Upper lobe of left lung (tissue), 6 donors: ENCODE measurements at regions not wholly inside any gene's neighbourhood (a gene's known extent, or its start where the extent isn't known, plus 50 kb on each side); places are given as distances from the start of the nearest gene placed in this dataset.

Experiments
- ATAC-seq, 2 donors: fragments of 200-7000 bp; cut with Tn5 transposase; one replicate each; pipeline ENCODE4 v1.9.1; 2022; ENCODE audit warnings: mild to moderate bottlenecking in 2 of 2, moderate library complexity in 2 of 2; ENCODE audit not compliant: low FRiP score in 2 of 2
- DNase-seq, 2 donors: peaks; one replicate each; pipeline ENCODE4 v3.0.0-alpha.2; 2019 to 2020
- H3K27ac ChIP-seq, 4 donors: fragments of 200-600 bp; sonication (generic); one replicate each; pipeline ENCODE4 v1.5.1; 2016 to 2019
- H3K27me3 ChIP-seq, 4 donors: fragments of 200-600 bp; sonication (generic); one replicate each; pipeline ENCODE4 v1.5.1; 2017 to 2019
- H3K36me3 ChIP-seq, 4 donors: fragments of 200-600 bp; sonication (generic); one replicate each; pipeline ENCODE4 v1.5.1; 2016 to 2019
- H3K4me1 ChIP-seq, 4 donors: fragments of 200-600 bp; sonication (generic); one replicate each; pipeline ENCODE4 v1.5.1; 2018 to 2019
- H3K4me3 ChIP-seq, 4 donors: fragments of 200-600 bp; sonication (generic); one replicate each; pipeline ENCODE4 v1.5.1; 2017 to 2019; ENCODE audit warnings: mild to moderate bottlenecking in 2 of 4, moderate library complexity in 1 of 4
- H3K9me3 ChIP-seq, 4 donors: fragments of 200-600 bp; sonication (generic); one replicate each; pipeline ENCODE4 v1.5.1; 2018 to 2019
- EP300 ChIP-seq, 4 donors: sonication (generic); formaldehyde crosslinking; IDR thresholded peaks; one replicate each; pipeline ENCODE4 v1.5.1; 2017; ENCODE audit warnings: antibody characterized with exemption in 4 of 4, control low read depth in 2 of 4
- POLR2A ChIP-seq, 4 donors: fragments of 450-650 bp; IDR thresholded peaks; one replicate each; pipeline ENCODE4 v1.5.1; 2016 to 2017; ENCODE audit warnings: antibody characterized with exemption in 4 of 4, mild to moderate bottlenecking in 2 of 4
- POLR2AphosphoS5 ChIP-seq, 2 donors: sonication (generic); formaldehyde crosslinking; IDR thresholded peaks; one replicate each; pipeline ENCODE4 v1.5.1; 2017; ENCODE audit warnings: antibody characterized with exemption in 2 of 2
- WGBS, 2 donors: methylation state at CpG; one replicate each; pipeline ENCODE4 v1.1.5; 2017 to 2018; 5-methylcytosine and 5-hydroxymethylcytosine counted together
- TF ChIP-seq, protein P1 (sequence below), 6 experiments: fragments of 450-650 bp in 4 of 6; fragments of 200-600 bp in 2 of 6; sonication (generic) in 2 of 6; IDR thresholded peaks; one replicate each; pipeline ENCODE4 v1.5.1; 2016 to 2019; ENCODE audit warnings: antibody characterized with exemption in 6 of 6
- donor health status: DM: no; HTN: no; CAD: no; lungs with moderate emphysema.
- donor health status: DM: no; HTN: yes; CAD: no; lungs with severe emphysema.

DNA sequence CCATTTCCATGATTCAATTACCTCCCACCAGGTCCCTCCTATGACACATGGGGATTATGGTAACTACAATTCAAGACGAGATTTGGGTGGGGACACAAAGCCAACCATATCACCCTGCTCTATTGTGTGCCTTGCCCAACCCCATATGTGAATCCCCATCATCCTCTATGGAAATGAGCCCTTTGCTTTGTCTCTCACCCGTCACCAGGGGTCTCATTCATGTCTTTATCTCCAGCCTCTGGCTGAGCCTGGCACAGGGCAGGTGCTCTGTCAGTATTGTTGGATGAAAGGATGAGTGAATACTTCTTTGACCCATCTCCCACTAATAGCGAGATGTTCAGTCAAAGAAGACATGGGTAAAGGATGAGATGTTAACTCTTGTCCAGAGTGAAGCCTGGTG is 116.6 kb upstream of the LGALSL start:
- Histone ChIP-seq H3K36me3 (no peaks in the 10 kb centered on the region), H3K27ac (no peak overlapping the region), H3K4me1 (no peaks in the 10 kb centered on the region), H3K4me3 (no peak overlapping the region), H3K27me3 (no peaks in the 10 kb centered on the region), H3K9me3 (no peaks in the 10 kb centered on the region)
- DNase-seq (no peak), ATAC-seq (no peak)
- 97% methylated on average over 3 of the region's 3 CpGs for WGBS, 2 donors
- no peak for TF ChIP-seq POLR2A (IDR thresholded peaks at IDR 0.05)
- TF ChIP-seq EP300 (IDR thresholded peaks at IDR 0.05), result no peak
- TF ChIP-seq, protein P1, sequence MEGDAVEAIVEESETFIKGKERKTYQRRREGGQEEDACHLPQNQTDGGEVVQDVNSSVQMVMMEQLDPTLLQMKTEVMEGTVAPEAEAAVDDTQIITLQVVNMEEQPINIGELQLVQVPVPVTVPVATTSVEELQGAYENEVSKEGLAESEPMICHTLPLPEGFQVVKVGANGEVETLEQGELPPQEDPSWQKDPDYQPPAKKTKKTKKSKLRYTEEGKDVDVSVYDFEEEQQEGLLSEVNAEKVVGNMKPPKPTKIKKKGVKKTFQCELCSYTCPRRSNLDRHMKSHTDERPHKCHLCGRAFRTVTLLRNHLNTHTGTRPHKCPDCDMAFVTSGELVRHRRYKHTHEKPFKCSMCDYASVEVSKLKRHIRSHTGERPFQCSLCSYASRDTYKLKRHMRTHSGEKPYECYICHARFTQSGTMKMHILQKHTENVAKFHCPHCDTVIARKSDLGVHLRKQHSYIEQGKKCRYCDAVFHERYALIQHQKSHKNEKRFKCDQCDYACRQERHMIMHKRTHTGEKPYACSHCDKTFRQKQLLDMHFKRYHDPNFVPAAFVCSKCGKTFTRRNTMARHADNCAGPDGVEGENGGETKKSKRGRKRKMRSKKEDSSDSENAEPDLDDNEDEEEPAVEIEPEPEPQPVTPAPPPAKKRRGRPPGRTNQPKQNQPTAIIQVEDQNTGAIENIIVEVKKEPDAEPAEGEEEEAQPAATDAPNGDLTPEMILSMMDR (IDR thresholded peaks at IDR 0.05), result no peak
- TF ChIP-seq POLR2AphosphoS5 (IDR thresholded peaks at IDR 0.05), result no peak

DNA sequence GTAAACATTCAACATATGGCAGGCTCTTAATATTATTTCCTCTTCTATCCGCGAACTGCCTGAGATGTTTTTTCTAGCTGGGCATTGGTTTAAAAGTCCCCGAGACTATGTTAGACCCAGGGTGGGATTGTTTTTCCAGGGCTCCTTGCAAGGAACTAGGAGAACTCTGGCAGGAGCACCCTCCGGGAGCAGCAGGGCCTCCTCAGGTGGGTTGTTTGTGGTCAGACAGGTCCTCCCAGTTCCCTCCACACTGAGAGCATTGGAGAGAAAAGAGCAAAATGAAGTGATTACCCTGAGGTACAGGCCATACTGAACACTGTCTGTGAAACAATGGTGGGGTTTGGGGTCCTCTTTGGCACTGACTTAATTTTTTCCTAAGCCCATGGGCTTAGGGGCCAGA is 115.9 kb upstream of the LGALSL start:
- Histone ChIP-seq H3K9me3 (no peaks in the 10 kb centered on the region), H3K4me1 (no peaks in the 10 kb centered on the region), H3K27ac (no peak overlapping the region), H3K27me3 (no peaks in the 10 kb centered on the region), H3K4me3 (no peak overlapping the region), H3K36me3 (no peaks in the 10 kb centered on the region)
- no peak for DNase-seq
- ATAC-seq, result no peak
- 66 to 70% methylated on average over 4 of the region's 4 CpGs for WGBS, 2 donors
- TF ChIP-seq EP300 (IDR thresholded peaks at IDR 0.05) (no peak), POLR2A (IDR thresholded peaks at IDR 0.05) (no peak), POLR2AphosphoS5 (IDR thresholded peaks at IDR 0.05) (no peak)
- TF ChIP-seq, protein P1 (IDR thresholded peaks at IDR 0.05), result no peak

- Histone ChIP-seq H3K9me3 (no peaks in the 10 kb centered on the region), H3K4me3 (no peak overlapping the region), H3K27ac (no peak overlapping the region), H3K4me1 (no peaks in the 10 kb centered on the region), H3K36me3 (no peaks in the 10 kb centered on the region), H3K27me3 (no peaks in the 10 kb centered on the region)
- ATAC-seq (no peak), DNase-seq (no peak)
- 83 to 87% methylated on average over 3 to 5 of the region's 5 CpGs for WGBS, 2 donors
- TF ChIP-seq, protein P1 (IDR thresholded peaks at IDR 0.05), result no peak
- TF ChIP-seq POLR2AphosphoS5 (IDR thresholded peaks at IDR 0.05), result no peak
- no peak for TF ChIP-seq POLR2A (IDR thresholded peaks at IDR 0.05)
- no peak for TF ChIP-seq EP300 (IDR thresholded peaks at IDR 0.05)
These were observed 115.0 kb upstream of the LGALSL start for GRCh38 chr2:64338910-64339500.

- Histone ChIP-seq H3K27me3 (no peaks in the 10 kb centered on the region), H3K4me3 (no peak overlapping the region), H3K36me3 (no peaks in the 10 kb centered on the region), H3K27ac (no peak overlapping the region), H3K9me3 (no peaks in the 10 kb centered on the region), H3K4me1 (no peaks in the 10 kb centered on the region)
- DNase-seq (no peak), ATAC-seq (no peak)
- WGBS, 2 donors, result 96 to 97% methylated on average over 6 of the region's 6 CpGs
- TF ChIP-seq, protein P1 (IDR thresholded peaks at IDR 0.05), result no peak
- no peak for TF ChIP-seq POLR2AphosphoS5 (IDR thresholded peaks at IDR 0.05)
- TF ChIP-seq POLR2A (IDR thresholded peaks at IDR 0.05), result no peak
- no peak for TF ChIP-seq EP300 (IDR thresholded peaks at IDR 0.05)
These were observed 112.5 kb upstream of the LGALSL start for GRCh38 chr2:64341461-64341860.
